Right lobe of liver (tissue), 6 donors: ENCODE measurements at regions not wholly inside any gene's neighbourhood (a gene's known extent, or its start where the extent isn't known, plus 50 kb on each side); places are given as distances from the start of the nearest gene placed in this dataset.

Experiments used
- ATAC-seq, 4 donors: fragments of 200-7000 bp; cut with Tn5 transposase; one replicate each; pipeline ENCODE4 v1.9.1; 2020; ENCODE audit warnings: mild to moderate bottlenecking in 4 of 4, moderate library complexity in 4 of 4
- DNase-seq, 3 donors: peaks; one replicate each; pipeline ENCODE4 v3.0.0-alpha.2; 2020
- H3K27ac ChIP-seq, 3 donors: fragments of 200-600 bp; one replicate each; pipeline ENCODE4 v1.8.0; 2022
- H3K27me3 ChIP-seq, 2 donors: fragments of 200-600 bp; one replicate each; pipeline ENCODE4 v1.8.0; 2022
- H3K36me3 ChIP-seq, 4 donors: fragments of 200-600 bp; sonication (generic) in 1 of 4; one replicate each; pipeline versions ENCODE4 v1.5.1 to v1.8.0; 2017 to 2022; ENCODE audit warnings: control low read depth in 1 of 4
- H3K4me1 ChIP-seq, 4 donors: fragments of 200-600 bp; sonication (generic) in 1 of 4; one replicate each; pipeline versions ENCODE4 v1.5.1 to v1.8.0; 2017 to 2022; ENCODE audit warnings: control low read depth in 1 of 4
- H3K4me3 ChIP-seq, 3 donors: fragments of 200-600 bp; one replicate each; pipeline ENCODE4 v1.8.0; 2022
- H3K9me3 ChIP-seq, 4 donors: fragments of 200-600 bp; sonication (generic) in 1 of 4; one replicate each; pipeline versions ENCODE4 v1.5.1 to v1.8.0; 2017 to 2022; ENCODE audit warnings: control low read depth in 1 of 4
- CTCF ChIP-seq, 4 donors: fragments of 200-600 bp in 3 of 4; fragments of 450-650 bp in 1 of 4; IDR thresholded peaks; one replicate each; pipeline versions ENCODE4 v1.5.1 to v1.8.0; 2016 to 2022; ENCODE audit warnings: antibody characterized with exemption in 4 of 4, mild to moderate bottlenecking in 2 of 4
- POLR2A ChIP-seq: fragments of 450-650 bp; IDR thresholded peaks from one replicate; pipeline ENCODE4 v1.6.1; 2017; ENCODE audit warnings: antibody characterized with exemption, mild to moderate bottlenecking
- WGBS: methylation state at CpG from one replicate; pipeline ENCODE4 v1.1.6; 2018; ENCODE audit warnings: low coverage, low lambda C conversion rate; ENCODE audit not compliant: insufficient coverage; ENCODE audit errors: missing lambda C conversion rate; 5-methylcytosine and 5-hydroxymethylcytosine counted together
- intact Hi-C, 2 donors: fragments of 100-400 bp; cut with DNase I; formaldehyde crosslinking; loops; one replicate each; pipeline versions ENCODE4 v1.11.2 to v1.14.1; 2022
- donor health status: DM: no; HTN: yes; CAD: no.
- donor health status: DM: no; HTN: no; CAD: no.
- donor health status: DM: no; HTN: no; CAD: no.
- donor health status: DM: no; HTN: yes; CAD: no.
- donor health status: DM: no; HTN: yes; CAD: no.

- no peak overlapping the region for H3K4me3 ChIP-seq
- DNase-seq, result no peak
- intact Hi-C loops, result no loop called here
- no peak for ATAC-seq
- TF ChIP-seq POLR2A (no peak), CTCF (IDR thresholded peaks at IDR 0.05) (no peak)
- no peaks in the 10 kb centered on the region for H3K36me3 ChIP-seq
- H3K27me3 ChIP-seq, result no peaks in the 10 kb centered on the region
- H3K9me3 ChIP-seq, result no peaks in the 10 kb centered on the region
- WGBS, result no CpG with 5 or more reads among the region's 1 CpG
- peaks cover 0 to 44% (median 22%) of the 10 kb centered on the region in 4 donors for H3K4me1 ChIP-seq
- H3K27ac ChIP-seq, result no peak overlapping the region
Observed at GRCh38 chr6:14757418-14757817, 488.5 kb upstream of the JARID2 start.

- intact Hi-C loops, result no loop called here
- Histone ChIP-seq H3K4me1 (peaks cover 0 to 56% (median 25%) of the 10 kb centered on the region in 4 donors), H3K27ac (peak overlapping the region in 1 of 3 donors; percentile 54), H3K36me3 (no peaks in the 10 kb centered on the region), H3K9me3 (no peaks in the 10 kb centered on the region), H3K4me3 (no peak overlapping the region), H3K27me3 (no peaks in the 10 kb centered on the region)
- TF ChIP-seq CTCF (IDR thresholded peaks at IDR 0.05) (no peak), POLR2A (no peak)
- ATAC-seq (peak; percentile 81 to 89 (median 84)), DNase-seq (peak; percentile 83 to 92 (median 88))
- WGBS, result 34% methylated on average over 8 of the region's 8 CpGs
Observed at GRCh38 chr6:14758421-14759081, 487.3 kb upstream of the JARID2 start.

GRCh38 chr6:14759976-14760672 lies 485.7 kb upstream of the JARID2 start:
- WGBS, result 25% methylated on average over 4 of the region's 4 CpGs
- Histone ChIP-seq H3K27me3 (no peaks in the 10 kb centered on the region), H3K36me3 (no peaks in the 10 kb centered on the region), H3K9me3 (no peaks in the 10 kb centered on the region), H3K27ac (peak overlapping the region in 2 of 3 donors; percentile 23 to 70), H3K4me3 (no peak overlapping the region), H3K4me1 (peaks cover 0 to 60% (median 25%) of the 10 kb centered on the region in 4 donors)
- no peak for TF ChIP-seq CTCF (IDR thresholded peaks at IDR 0.05)
- TF ChIP-seq POLR2A, result no peak
- DNase-seq (no peak), ATAC-seq (peak; percentile 10 to 47 (median 36))
- intact Hi-C loops, result no loop called here

DNA sequence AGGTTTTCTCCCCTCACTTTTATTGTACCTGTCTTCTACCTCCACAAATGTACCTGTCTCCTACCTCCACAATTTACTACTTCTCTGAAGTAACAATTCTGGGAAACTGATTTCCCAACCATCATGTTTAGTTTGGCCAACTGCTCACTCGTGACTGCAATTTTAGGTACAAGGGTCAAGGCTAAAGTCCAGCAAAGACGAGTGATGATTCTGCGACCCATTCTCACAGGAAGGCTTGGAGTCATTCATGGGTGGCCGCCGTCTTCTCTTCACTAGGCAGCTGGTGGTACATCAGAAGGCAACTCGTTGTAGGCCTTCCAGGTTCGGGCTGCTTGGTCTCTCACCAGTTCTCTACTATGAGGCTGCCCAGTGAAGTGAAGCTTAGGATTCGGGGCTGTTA lies 483.8 kb upstream of the JARID2 start:
- peak; percentile 8 to 48 (median 12) for ATAC-seq
- Histone ChIP-seq H3K27ac (peak overlapping the region in 2 of 3 donors; percentile 7 to 70), H3K9me3 (no peaks in the 10 kb centered on the region), H3K36me3 (no peaks in the 10 kb centered on the region), H3K27me3 (no peaks in the 10 kb centered on the region), H3K4me1 (peaks cover 0 to 60% (median 25%) of the 10 kb centered on the region in 4 donors), H3K4me3 (no peak overlapping the region)
- 26% methylated on average over 5 of the region's 8 CpGs for WGBS
- TF ChIP-seq CTCF (IDR thresholded peaks at IDR 0.05) (no peak), POLR2A (no peak)
- intact Hi-C loops, result no loop called here
- peak in 1 of 3 donors; percentile 59 for DNase-seq
